ENCODE measurements at regions not wholly inside any gene's neighbourhood (a gene's known extent, or its start where the extent isn't known, plus 50 kb on each side); places are given as distances from the start of the nearest gene placed in this dataset.

DNA sequence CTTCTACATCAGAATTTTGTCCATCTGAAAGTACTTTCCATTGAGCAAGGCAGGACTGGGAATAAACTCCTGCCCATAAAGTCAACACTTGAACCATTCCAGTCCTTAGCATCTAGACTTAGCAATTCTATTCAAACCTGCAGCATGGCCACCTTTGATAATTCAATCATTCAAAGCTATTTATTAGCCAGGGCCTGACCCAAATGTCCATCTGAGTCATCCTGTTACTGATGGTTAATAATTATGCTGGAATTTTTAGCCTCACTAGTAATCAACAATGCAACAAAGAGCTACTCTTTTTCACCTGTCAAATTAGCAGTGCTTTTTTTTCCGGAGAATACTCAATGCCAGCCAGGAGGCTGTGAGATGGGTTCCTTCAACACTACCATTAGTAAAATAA lies 72.7 kb upstream of the SNRK start:
- intact Hi-C loops (cut with micrococcal nuclease; ENCODE audit: unreplicated experiment), result loop anchor here (10.0 kb wide), 1 partner anchor 291 kb away; no protein-coding TSS in a partner anchor
- Histone ChIP-seq H3K27me3 (replicated peaks; ENCODE audit: insufficient read depth, low read depth, low read length, poor library complexity) (no peaks in the 10 kb centered on the region), H3K4me1 (ENCODE audit: insufficient read depth, low read length, poor library complexity, severe bottlenecking) (no peaks in the 10 kb centered on the region), H3K27ac (ENCODE audit: low read depth, low read length, poor library complexity, severe bottlenecking) (no peak overlapping the region), H3K36me3 (ENCODE audit: insufficient read depth, low read length, poor library complexity, severe bottlenecking) (no peaks in the 10 kb centered on the region), H3K4me3 (ENCODE audit: low read depth, low read length, poor library complexity, severe bottlenecking) (no peak overlapping the region), H3K9me3 (ENCODE audit: low read depth, low read length, poor library complexity, severe bottlenecking) (no peaks in the 10 kb centered on the region)
- DNase-seq (ENCODE audit: low spot score), result no peak
- POLR2A ChIA-PET (ENCODE audit: low non-redundant PET), result no interaction called here
- BruUV-seq (replicated peaks), result no TSS peak
- CTCF ChIA-PET, result no interaction called here
- TF ChIP-seq, protein P1, sequence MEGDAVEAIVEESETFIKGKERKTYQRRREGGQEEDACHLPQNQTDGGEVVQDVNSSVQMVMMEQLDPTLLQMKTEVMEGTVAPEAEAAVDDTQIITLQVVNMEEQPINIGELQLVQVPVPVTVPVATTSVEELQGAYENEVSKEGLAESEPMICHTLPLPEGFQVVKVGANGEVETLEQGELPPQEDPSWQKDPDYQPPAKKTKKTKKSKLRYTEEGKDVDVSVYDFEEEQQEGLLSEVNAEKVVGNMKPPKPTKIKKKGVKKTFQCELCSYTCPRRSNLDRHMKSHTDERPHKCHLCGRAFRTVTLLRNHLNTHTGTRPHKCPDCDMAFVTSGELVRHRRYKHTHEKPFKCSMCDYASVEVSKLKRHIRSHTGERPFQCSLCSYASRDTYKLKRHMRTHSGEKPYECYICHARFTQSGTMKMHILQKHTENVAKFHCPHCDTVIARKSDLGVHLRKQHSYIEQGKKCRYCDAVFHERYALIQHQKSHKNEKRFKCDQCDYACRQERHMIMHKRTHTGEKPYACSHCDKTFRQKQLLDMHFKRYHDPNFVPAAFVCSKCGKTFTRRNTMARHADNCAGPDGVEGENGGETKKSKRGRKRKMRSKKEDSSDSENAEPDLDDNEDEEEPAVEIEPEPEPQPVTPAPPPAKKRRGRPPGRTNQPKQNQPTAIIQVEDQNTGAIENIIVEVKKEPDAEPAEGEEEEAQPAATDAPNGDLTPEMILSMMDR (conservative IDR thresholded peaks at IDR 0.05; ENCODE audit: low read depth, low read length), result no peak
- no peak for TF ChIP-seq EZH2 (IDR thresholded peaks at IDR 0.05; ENCODE audit: borderline replicate concordance, low read depth, low read length, poor library complexity, severe bottlenecking)

DNA sequence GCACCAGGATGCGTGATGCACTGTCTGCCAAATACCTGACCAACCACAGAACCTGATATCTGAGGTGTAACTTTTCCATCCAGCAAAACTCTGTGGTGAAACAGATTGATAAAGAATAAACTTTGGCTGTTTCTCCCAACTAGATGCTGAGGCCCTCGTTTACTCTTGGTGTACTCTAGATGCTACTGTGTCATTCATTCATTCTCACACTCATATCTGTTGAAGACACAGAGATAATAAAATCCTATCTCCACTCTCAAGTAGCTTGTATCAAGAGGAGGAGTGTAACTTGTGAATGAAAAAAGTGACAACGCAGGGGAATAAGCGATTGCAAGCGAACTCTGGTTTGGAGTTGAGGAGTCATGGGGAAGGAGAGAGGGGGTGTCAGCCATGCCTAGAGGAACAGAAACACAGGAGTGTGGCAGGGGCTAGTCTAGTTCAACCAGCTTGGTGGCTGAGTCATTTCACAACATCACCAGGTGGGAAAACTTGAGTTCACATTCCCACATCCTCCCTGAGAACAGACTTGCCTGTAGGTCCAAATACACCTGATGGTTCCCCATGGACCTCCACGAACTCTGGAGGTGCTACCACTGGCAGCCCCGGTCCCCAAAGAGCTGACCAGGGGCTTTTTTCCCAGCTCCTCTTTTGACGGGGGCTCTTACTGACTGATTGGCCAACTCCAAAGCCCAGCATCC lies 73.3 kb upstream of the SNRK start:
- TF ChIP-seq, protein P1 (conservative IDR thresholded peaks at IDR 0.05; ENCODE audit: low read depth, low read length), result no peak
- no peak for TF ChIP-seq EZH2 (IDR thresholded peaks at IDR 0.05; ENCODE audit: borderline replicate concordance, low read depth, low read length, poor library complexity, severe bottlenecking)
- Histone ChIP-seq H3K27me3 (replicated peaks; ENCODE audit: insufficient read depth, low read depth, low read length, poor library complexity) (no peaks in the 10 kb centered on the region), H3K4me3 (ENCODE audit: low read depth, low read length, poor library complexity, severe bottlenecking) (no peak overlapping the region), H3K27ac (ENCODE audit: low read depth, low read length, poor library complexity, severe bottlenecking) (no peak overlapping the region), H3K36me3 (ENCODE audit: insufficient read depth, low read length, poor library complexity, severe bottlenecking) (no peaks in the 10 kb centered on the region), H3K4me1 (ENCODE audit: insufficient read depth, low read length, poor library complexity, severe bottlenecking) (no peaks in the 10 kb centered on the region), H3K9me3 (ENCODE audit: low read depth, low read length, poor library complexity, severe bottlenecking) (no peaks in the 10 kb centered on the region)
- CTCF ChIA-PET, result no interaction called here
- POLR2A ChIA-PET (ENCODE audit: low non-redundant PET), result no interaction called here
- no TSS peak for BruUV-seq (replicated peaks)
- intact Hi-C loops (cut with micrococcal nuclease; ENCODE audit: unreplicated experiment), result loop anchor here (10.0 kb wide), 1 partner anchor 292 kb away; no protein-coding TSS in a partner anchor
- DNase-seq (ENCODE audit: low spot score), result no peak

DNA sequence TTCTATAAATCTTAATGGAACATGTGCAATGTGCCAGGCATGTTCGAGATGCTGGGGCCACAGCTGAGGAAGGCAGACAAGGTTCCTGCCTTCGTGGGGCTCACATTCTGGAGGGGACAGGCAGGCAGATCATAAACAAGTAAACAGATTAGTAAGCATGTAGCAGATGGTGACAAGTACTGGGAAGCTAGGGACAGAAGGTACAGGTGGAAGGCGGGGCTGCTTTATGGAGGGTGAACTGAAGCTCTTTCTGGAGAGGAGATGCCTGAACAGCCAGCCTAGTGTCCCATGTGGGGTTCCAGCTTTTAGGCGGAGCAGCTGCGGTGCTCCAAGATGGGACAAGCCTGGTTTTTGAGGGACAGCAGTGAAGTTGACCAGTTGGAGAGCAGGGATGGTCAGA lies 74.7 kb upstream of the SNRK start:
- ChIA-PET CTCF (no interaction called here), POLR2A (ENCODE audit: low non-redundant PET) (no interaction called here)
- H3K27ac ChIP-seq (ENCODE audit: low read depth, low read length, poor library complexity, severe bottlenecking), result no peak overlapping the region
- no peaks in the 10 kb centered on the region for H3K27me3 ChIP-seq (replicated peaks; ENCODE audit: insufficient read depth, low read depth, low read length, poor library complexity)
- H3K36me3 ChIP-seq (ENCODE audit: insufficient read depth, low read length, poor library complexity, severe bottlenecking), result no peaks in the 10 kb centered on the region
- no TSS peak for BruUV-seq (replicated peaks)
- no peak for TF ChIP-seq EZH2 (IDR thresholded peaks at IDR 0.05; ENCODE audit: borderline replicate concordance, low read depth, low read length, poor library complexity, severe bottlenecking)
- TF ChIP-seq, protein P1 (conservative IDR thresholded peaks at IDR 0.05; ENCODE audit: low read depth, low read length), result no peak
- no peak for DNase-seq (ENCODE audit: low spot score)
- no peaks in the 10 kb centered on the region for H3K4me1 ChIP-seq (ENCODE audit: insufficient read depth, low read length, poor library complexity, severe bottlenecking)
- no peak overlapping the region for H3K4me3 ChIP-seq (ENCODE audit: low read depth, low read length, poor library complexity, severe bottlenecking)
- intact Hi-C loops (cut with micrococcal nuclease; ENCODE audit: unreplicated experiment), result loop anchor here (10.0 kb wide), 1 partner anchor 293 kb away; no protein-coding TSS in a partner anchor
- H3K9me3 ChIP-seq (ENCODE audit: low read depth, low read length, poor library complexity, severe bottlenecking), result no peaks in the 10 kb centered on the region

All from A673 (cell line).